ENCODE measurements at regions not wholly inside any gene's neighbourhood (a gene's known extent, or its start where the extent isn't known, plus 50 kb on each side); places are given as distances from the start of the nearest gene placed in this dataset.
"Not testable (repeated sequence)": the region's sequence is repeated elsewhere in the genome, so short reads cannot be mapped to it uniquely, and the experiment has no call there.

GRCh38 chr13:27353166-27353583 is 71.2 kb upstream of the GTF3A start:
- ATAC-seq: peak; percentile 99

GRCh38 chr13:27353708-27354107 is 70.7 kb upstream of the GTF3A start:
- Mint-ChIP-seq H3K27me3 (peaks cover 10% of the 10 kb centered on the region), H3K36me3 (no peaks in the 10 kb centered on the region), H3K9me3 (ENCODE audit: low read depth) (no peaks in the 10 kb centered on the region), H3K27ac (peak overlapping the region; percentile 84), H3K4me3 (peak overlapping the region; percentile 64), H3K4me1 (peaks cover 22% of the 10 kb centered on the region)
- no peak for DNase-seq
- ATAC-seq: no peak
- CTCF ChIA-PET: interaction anchor here (1.1 to 2.2 kb wide), 6 partner anchors 8 to 382 kb away, joined by 3 to 23 read pairs (median 8); partner anchors contain the start of gene RASL11A

More at GRCh38 chr13:27353166-27353583, 71.2 kb upstream of the GTF3A start:
- H3K36me3 Mint-ChIP-seq: no peaks in the 10 kb centered on the region
- CTCF ChIA-PET: interaction anchor here (1.0 to 2.2 kb wide), 10 partner anchors 8 to 474 kb away, joined by 3 to 23 read pairs (median 4); partner anchors contain the start of gene RASL11A
- peaks cover 15% of the 10 kb centered on the region for H3K27me3 Mint-ChIP-seq
- peak overlapping the region; percentile 64 for H3K4me3 Mint-ChIP-seq
- H3K4me1 Mint-ChIP-seq: peaks cover 22% of the 10 kb centered on the region
- peak; percentile 78 for DNase-seq
- no peaks in the 10 kb centered on the region for H3K9me3 Mint-ChIP-seq (ENCODE audit: low read depth)
- peak overlapping the region; percentile 84 for H3K27ac Mint-ChIP-seq

GRCh38 chr13:27354379-27354778 is 70.0 kb upstream of the GTF3A start:
- Mint-ChIP-seq H3K27me3 (peaks cover 9% of the 10 kb centered on the region), H3K36me3 (no peaks in the 10 kb centered on the region), H3K4me1 (peaks cover 22% of the 10 kb centered on the region), H3K9me3 (ENCODE audit: low read depth) (no peaks in the 10 kb centered on the region), H3K4me3 (no peak overlapping the region), H3K27ac (no peak overlapping the region)
- no peak for DNase-seq
- CTCF ChIA-PET: interaction anchor here (3.1 kb wide), 1 partner anchor 369 kb away, joined by 12 read pairs; no protein-coding TSS in a partner anchor
- no peak for ATAC-seq

GRCh38 chr13:27355894-27356293 is 68.5 kb upstream of the GTF3A start:
- Mint-ChIP-seq H3K36me3 (no peaks in the 10 kb centered on the region), H3K4me3 (no peak overlapping the region), H3K4me1 (peaks cover 22% of the 10 kb centered on the region), H3K27ac (no peak overlapping the region), H3K9me3 (ENCODE audit: low read depth) (no peaks in the 10 kb centered on the region), H3K27me3 (peaks cover 11% of the 10 kb centered on the region)
- ATAC-seq (no peak), DNase-seq (no peak)
- CTCF ChIA-PET: interaction anchor here (0.7 to 3.1 kb wide), 3 partner anchors 370 to 657 kb away, joined by 3 to 12 read pairs (median 3); no protein-coding TSS in a partner anchor

- no peaks in the 10 kb centered on the region for H3K9me3 Mint-ChIP-seq (ENCODE audit: low read depth)
- H3K27ac Mint-ChIP-seq: no peak overlapping the region
- DNase-seq (no peak), ATAC-seq (no peak)
- H3K27me3 Mint-ChIP-seq: peaks cover 21% of the 10 kb centered on the region
- no peaks in the 10 kb centered on the region for H3K36me3 Mint-ChIP-seq
- peaks cover 11% of the 10 kb centered on the region for H3K4me1 Mint-ChIP-seq
- H3K4me3 Mint-ChIP-seq: no peak overlapping the region
- CTCF ChIA-PET: interaction anchor here (0.7 to 9.8 kb wide), 13 partner anchors 8 to 485 kb away, joined by 3 to 195 read pairs (median 4); no protein-coding TSS in a partner anchor
Observed at GRCh38 chr13:27358420-27358819, 66.0 kb upstream of the GTF3A start.

- ATAC-seq (peak; percentile 56), DNase-seq (peak; percentile 77)
- no peaks in the 10 kb centered on the region for H3K36me3 Mint-ChIP-seq
- H3K4me3 Mint-ChIP-seq: no peak overlapping the region
- peaks cover 21% of the 10 kb centered on the region for H3K27me3 Mint-ChIP-seq
- no peak overlapping the region for H3K27ac Mint-ChIP-seq
- H3K9me3 Mint-ChIP-seq (ENCODE audit: low read depth): no peaks in the 10 kb centered on the region
- CTCF ChIA-PET: interaction anchor here (0.9 to 9.8 kb wide), 17 partner anchors 9 to 467 kb away, joined by 3 to 195 read pairs (median 4); no protein-coding TSS in a partner anchor
- peaks cover 2% of the 10 kb centered on the region for H3K4me1 Mint-ChIP-seq
Observed at GRCh38 chr13:27359199-27359821, 65.1 kb upstream of the GTF3A start.

GRCh38 chr13:27360562-27360961 is 63.9 kb upstream of the GTF3A start:
- Mint-ChIP-seq H3K36me3 (no peaks in the 10 kb centered on the region), H3K4me1 (peaks cover 1% of the 10 kb centered on the region), H3K27me3 (peaks cover 21% of the 10 kb centered on the region), H3K9me3 (ENCODE audit: low read depth) (no peaks in the 10 kb centered on the region), H3K27ac (no peak overlapping the region), H3K4me3 (no peak overlapping the region)
- DNase-seq (no peak), ATAC-seq (no peak)
- CTCF ChIA-PET: interaction anchor here (0.9 to 9.8 kb wide), 9 partner anchors 8 to 466 kb away, joined by 3 to 195 read pairs (median 15); no protein-coding TSS in a partner anchor

- H3K27ac Mint-ChIP-seq: no peak overlapping the region
- ATAC-seq (peak; percentile 96), DNase-seq (peak; percentile 89)
- H3K4me3 Mint-ChIP-seq: peak overlapping the region; percentile 50
- no peaks in the 10 kb centered on the region for H3K9me3 Mint-ChIP-seq (ENCODE audit: low read depth)
- no peaks in the 10 kb centered on the region for H3K36me3 Mint-ChIP-seq
- H3K4me1 Mint-ChIP-seq: peaks cover 9% of the 10 kb centered on the region
- CTCF ChIA-PET: interaction anchor here (0.5 to 9.8 kb wide), 63 partner anchors 9 to 641 kb away, joined by 3 to 195 read pairs (median 4); partner anchors contain the start of genes GTF3A, LNX2, MTIF3 and URAD
- H3K27me3 Mint-ChIP-seq: peaks cover 31% of the 10 kb centered on the region
Observed at GRCh38 chr13:27362064-27362751, 62.2 kb upstream of the GTF3A start.

- not testable (repeated sequence) for DNase-seq; H3K9me3 Mint-ChIP-seq (ENCODE audit: low read depth)
- H3K27me3 Mint-ChIP-seq: peaks cover 38% of the 10 kb centered on the region
Observed at GRCh38 chr13:27363637-27364036, 60.8 kb upstream of the GTF3A start.

GRCh38 chr13:27367570-27367969 is 56.8 kb upstream of the GTF3A start:
- Mint-ChIP-seq H3K9me3 (ENCODE audit: low read depth) (no peaks in the 10 kb centered on the region), H3K36me3 (no peaks in the 10 kb centered on the region), H3K27ac (no peak overlapping the region), H3K4me3 (no peak overlapping the region), H3K27me3 (peaks cover 29% of the 10 kb centered on the region), H3K4me1 (peaks cover 21% of the 10 kb centered on the region)
- no peak for ATAC-seq
- CTCF ChIA-PET: interaction anchor here (1.1 to 9.8 kb wide), 6 partner anchors 9 to 459 kb away, joined by 3 to 195 read pairs (median 5); no protein-coding TSS in a partner anchor
- DNase-seq: no peak

More at GRCh38 chr13:27363637-27364036, 60.8 kb upstream of the GTF3A start:
- CTCF ChIA-PET: interaction anchor here (0.7 to 9.8 kb wide), 6 partner anchors 10 to 463 kb away, joined by 3 to 195 read pairs (median 42); no protein-coding TSS in a partner anchor
- not testable (repeated sequence) for H3K36me3 Mint-ChIP-seq, H3K27ac Mint-ChIP-seq, H3K4me3 Mint-ChIP-seq, ATAC-seq, H3K4me1 Mint-ChIP-seq

- Mint-ChIP-seq H3K4me3 (no peak overlapping the region), H3K27me3 (peaks cover 27% of the 10 kb centered on the region), H3K36me3 (no peaks in the 10 kb centered on the region), H3K27ac (no peak overlapping the region), H3K9me3 (ENCODE audit: low read depth) (no peaks in the 10 kb centered on the region), H3K4me1 (peaks cover 24% of the 10 kb centered on the region)
- CTCF ChIA-PET: interaction anchor here (1.5 to 2.1 kb wide), 2 partner anchors 11 to 456 kb away, joined by 5 to 7 read pairs; no protein-coding TSS in a partner anchor
- ATAC-seq (no peak), DNase-seq (no peak)
Observed at GRCh38 chr13:27370305-27370872, 54.0 kb upstream of the GTF3A start.

GRCh38 chr13:27371932-27372331 is 52.5 kb upstream of the GTF3A start:
- H3K27ac Mint-ChIP-seq: no peak overlapping the region
- no peak overlapping the region for H3K4me3 Mint-ChIP-seq
- H3K36me3 Mint-ChIP-seq: no peaks in the 10 kb centered on the region
- H3K27me3 Mint-ChIP-seq: peaks cover 19% of the 10 kb centered on the region
- ATAC-seq: no peak
- DNase-seq: no peak
- no peaks in the 10 kb centered on the region for H3K9me3 Mint-ChIP-seq (ENCODE audit: low read depth)
- peaks cover 17% of the 10 kb centered on the region for H3K4me1 Mint-ChIP-seq
- CTCF ChIA-PET: interaction anchor here (0.6 to 5.7 kb wide), 5 partner anchors 11 to 458 kb away, joined by 3 to 63 read pairs (median 5); no protein-coding TSS in a partner anchor

GRCh38 chr13:27372896-27373295 is 51.5 kb upstream of the GTF3A start:
- Mint-ChIP-seq H3K4me1 (peaks cover 17% of the 10 kb centered on the region), H3K27ac (no peak overlapping the region), H3K9me3 (ENCODE audit: low read depth) (no peaks in the 10 kb centered on the region), H3K36me3 (no peaks in the 10 kb centered on the region), H3K27me3 (peaks cover 12% of the 10 kb centered on the region), H3K4me3 (no peak overlapping the region)
- ATAC-seq: no peak
- no peak for DNase-seq
- CTCF ChIA-PET: interaction anchor here (1.4 to 5.7 kb wide), 8 partner anchors 12 to 581 kb away, joined by 3 to 63 read pairs (median 5); no protein-coding TSS in a partner anchor

All from activated CD8-positive, alpha-beta memory T cell treated with anti-CD3 and anti-CD28 coated beads, Interleukin-2, amount 10 ng/mL, durations not matched to agents 7 days and 5 days (primary cell).